Progenitor cell of endocrine pancreas (in vitro differentiated cells): ENCODE measurements at regions not wholly inside any gene's neighbourhood (a gene's known extent, or its start where the extent isn't known, plus 50 kb on each side); places are given as distances from the start of the nearest gene placed in this dataset.

Experiments
- DNase-seq: peaks from one replicate; pipeline ENCODE4 v3.0.0; 2021; ENCODE audit warnings: low spot score; ENCODE audit not compliant: unreplicated experiment
- H3K27ac Mint-ChIP-seq: 2 replicates; pipeline ENCODE4 v1.8.0; 2021; ENCODE audit warnings: mild to moderate bottlenecking, moderate library complexity, mixed read lengths
- H3K27me3 Mint-ChIP-seq: 2 replicates; pipeline ENCODE4 v1.8.0; 2021; ENCODE audit warnings: mixed read lengths
- H3K36me3 Mint-ChIP-seq: 2 replicates; pipeline ENCODE4 v1.8.0; 2022; ENCODE audit warnings: mixed read lengths; ENCODE audit not compliant: insufficient read depth
- H3K4me1 Mint-ChIP-seq: 2 replicates; pipeline ENCODE4 v1.8.0; 2021; ENCODE audit warnings: low read depth, mixed read lengths
- H3K4me3 Mint-ChIP-seq: 2 replicates; pipeline ENCODE4 v1.8.0; 2021; ENCODE audit warnings: low read depth, mild to moderate bottlenecking, moderate library complexity, mixed read lengths
- H3K9me3 Mint-ChIP-seq: 2 replicates; pipeline ENCODE4 v1.8.0; 2021; ENCODE audit warnings: low read depth, mixed read lengths
- TF ChIP-seq, protein P1 (sequence below): fragments of 200-600 bp; sonication (generic); IDR thresholded peaks from one replicate; pipeline ENCODE4 v1.5.0; 2021; ENCODE audit warnings: antibody characterized with exemption, mild to moderate bottlenecking; ENCODE audit not compliant: unreplicated experiment

- TF ChIP-seq, protein P1, sequence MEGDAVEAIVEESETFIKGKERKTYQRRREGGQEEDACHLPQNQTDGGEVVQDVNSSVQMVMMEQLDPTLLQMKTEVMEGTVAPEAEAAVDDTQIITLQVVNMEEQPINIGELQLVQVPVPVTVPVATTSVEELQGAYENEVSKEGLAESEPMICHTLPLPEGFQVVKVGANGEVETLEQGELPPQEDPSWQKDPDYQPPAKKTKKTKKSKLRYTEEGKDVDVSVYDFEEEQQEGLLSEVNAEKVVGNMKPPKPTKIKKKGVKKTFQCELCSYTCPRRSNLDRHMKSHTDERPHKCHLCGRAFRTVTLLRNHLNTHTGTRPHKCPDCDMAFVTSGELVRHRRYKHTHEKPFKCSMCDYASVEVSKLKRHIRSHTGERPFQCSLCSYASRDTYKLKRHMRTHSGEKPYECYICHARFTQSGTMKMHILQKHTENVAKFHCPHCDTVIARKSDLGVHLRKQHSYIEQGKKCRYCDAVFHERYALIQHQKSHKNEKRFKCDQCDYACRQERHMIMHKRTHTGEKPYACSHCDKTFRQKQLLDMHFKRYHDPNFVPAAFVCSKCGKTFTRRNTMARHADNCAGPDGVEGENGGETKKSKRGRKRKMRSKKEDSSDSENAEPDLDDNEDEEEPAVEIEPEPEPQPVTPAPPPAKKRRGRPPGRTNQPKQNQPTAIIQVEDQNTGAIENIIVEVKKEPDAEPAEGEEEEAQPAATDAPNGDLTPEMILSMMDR: no peak
- Mint-ChIP-seq H3K27me3 (peaks cover 33% of the 10 kb centered on the region), H3K9me3 (no peaks in the 10 kb centered on the region), H3K4me1 (peaks cover 8% of the 10 kb centered on the region), H3K4me3 (peak overlapping the region; percentile 75), H3K27ac (peak overlapping the region; percentile 56), H3K36me3 (no peaks in the 10 kb centered on the region)
- no peak for DNase-seq
These were observed 107.4 kb upstream of the DOCK9 start for GRCh38 chr13:99085139-99085807.

DNA sequence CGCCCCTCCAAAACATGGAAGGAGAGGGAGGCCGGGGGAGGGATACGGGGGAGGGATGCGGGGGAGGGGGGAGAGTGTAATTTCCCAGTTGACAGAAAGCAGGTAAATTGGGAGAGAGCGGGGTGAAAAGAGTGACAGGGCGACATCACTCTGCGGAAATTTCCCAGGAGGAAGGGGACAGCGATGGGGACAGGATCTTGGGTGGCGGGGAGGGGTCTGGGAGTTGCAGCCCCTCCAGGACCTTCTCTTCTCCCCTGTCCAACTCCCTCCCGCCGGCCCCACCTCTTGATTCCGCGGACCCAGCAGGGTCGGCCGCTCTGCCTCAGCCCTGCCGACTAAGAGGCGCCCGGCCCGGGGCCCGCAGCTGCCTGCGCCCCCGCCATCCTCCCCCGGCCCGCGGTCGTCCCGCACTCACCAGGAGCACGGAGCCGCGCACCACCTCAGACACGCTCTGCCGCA, 108.0 kb upstream of the DOCK9 start:
- Mint-ChIP-seq H3K36me3 (no peaks in the 10 kb centered on the region), H3K4me3 (peak overlapping the region; percentile 75), H3K4me1 (peaks cover 8% of the 10 kb centered on the region), H3K27me3 (peaks cover 33% of the 10 kb centered on the region), H3K27ac (no peak overlapping the region), H3K9me3 (no peaks in the 10 kb centered on the region)
- TF ChIP-seq, protein P1: no peak
- DNase-seq: no peak

DNA sequence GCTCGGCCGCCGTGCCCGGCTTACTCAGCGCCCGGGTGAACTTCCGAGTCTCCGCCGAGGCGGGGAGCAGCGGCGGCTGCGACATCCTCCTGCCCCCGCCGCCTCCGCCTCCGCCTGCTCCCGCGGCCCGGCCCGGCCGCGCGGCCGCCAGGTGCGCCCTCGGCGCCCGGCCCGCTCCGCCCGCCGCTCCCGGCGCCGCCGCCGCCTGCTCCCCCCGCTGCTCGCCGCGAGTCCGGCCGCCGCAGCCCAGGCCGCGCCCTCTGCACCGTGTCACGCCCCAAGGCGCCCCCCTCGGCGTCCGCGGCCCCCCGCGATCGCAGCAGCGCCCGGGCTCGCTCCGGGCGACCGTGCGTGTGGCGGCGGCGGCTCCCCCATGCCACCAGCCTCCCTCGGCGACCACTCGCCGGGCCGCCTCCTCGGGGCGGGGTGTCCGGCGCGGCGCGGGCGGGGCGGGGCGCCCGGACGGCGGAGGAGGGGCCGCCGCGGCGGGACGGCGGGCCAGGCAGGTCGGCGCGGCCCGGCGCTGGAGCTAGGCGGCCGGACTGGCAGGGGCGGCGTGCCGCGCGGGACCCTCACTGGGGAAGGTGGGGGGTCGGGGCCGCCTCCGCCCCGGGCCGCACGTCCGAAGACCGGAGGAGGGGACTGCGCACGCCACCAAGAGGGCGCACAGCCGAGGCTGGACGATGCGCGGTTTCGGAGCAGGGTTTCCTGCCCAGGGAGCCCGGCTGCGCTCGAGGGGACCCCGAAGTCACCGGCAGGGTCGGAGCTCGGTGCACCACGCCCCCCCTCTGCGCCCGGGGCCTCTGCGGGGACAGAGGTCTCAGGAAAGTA, 108.6 kb upstream of the DOCK9 start:
- no peaks in the 10 kb centered on the region for H3K36me3 Mint-ChIP-seq
- H3K4me3 Mint-ChIP-seq: peak overlapping the region; percentile 75
- peaks cover 30% of the 10 kb centered on the region for H3K27me3 Mint-ChIP-seq
- DNase-seq: peak; percentile 55
- no peak overlapping the region for H3K27ac Mint-ChIP-seq
- TF ChIP-seq, protein P1: peak; percentile 18
- H3K9me3 Mint-ChIP-seq: no peaks in the 10 kb centered on the region
- peaks cover 8% of the 10 kb centered on the region for H3K4me1 Mint-ChIP-seq

GRCh38 chr13:99087098-99087953, 109.5 kb upstream of the DOCK9 start:
- DNase-seq: peak; percentile 87
- Mint-ChIP-seq H3K4me3 (peak overlapping the region; percentile 88), H3K27me3 (peaks cover 30% of the 10 kb centered on the region), H3K27ac (peak overlapping the region; percentile 95), H3K4me1 (peaks cover 8% of the 10 kb centered on the region), H3K9me3 (no peaks in the 10 kb centered on the region), H3K36me3 (no peaks in the 10 kb centered on the region)
- TF ChIP-seq, protein P1: peak; percentile 52

DNA sequence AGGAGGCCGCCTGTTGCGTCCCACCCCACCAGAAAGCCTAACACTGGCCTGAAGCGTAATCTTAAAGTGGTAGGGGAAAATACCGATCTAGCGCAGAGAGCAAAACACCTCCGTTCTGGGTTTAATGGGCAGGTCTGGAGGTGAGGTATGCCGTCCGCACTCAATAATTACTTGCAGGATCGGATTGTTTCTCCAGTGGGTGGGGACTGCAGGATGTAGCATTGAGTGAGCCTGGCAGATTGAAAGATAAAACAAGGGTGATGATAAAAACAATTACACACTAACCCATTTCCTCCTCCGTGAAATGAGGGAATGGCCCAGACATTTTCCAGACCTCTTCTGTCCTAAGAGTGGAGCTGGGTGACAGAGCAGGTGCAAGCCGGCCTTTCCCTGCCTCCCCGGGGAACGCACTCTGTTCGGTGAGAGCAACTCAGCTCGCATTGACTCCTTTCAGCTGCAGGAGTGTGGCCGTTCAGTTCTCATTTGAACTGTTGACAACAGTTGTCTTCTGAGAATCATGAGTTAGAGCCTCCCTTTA, 110.2 kb upstream of the DOCK9 start:
- TF ChIP-seq, protein P1: no peak
- DNase-seq: no peak
- Mint-ChIP-seq H3K4me1 (peaks cover 8% of the 10 kb centered on the region), H3K36me3 (no peaks in the 10 kb centered on the region), H3K27ac (peak overlapping the region; percentile 95), H3K9me3 (no peaks in the 10 kb centered on the region), H3K4me3 (peak overlapping the region; percentile 88), H3K27me3 (peaks cover 30% of the 10 kb centered on the region)
